CD4-positive, alpha-beta T cell (primary cell): ENCODE measurements at regions not wholly inside any gene's neighbourhood (a gene's known extent, or its start where the extent isn't known, plus 50 kb on each side); places are given as distances from the start of the nearest gene placed in this dataset.

Source experiments
- ATAC-seq: fragments of 200-7000 bp; cut with Tn5 transposase; one replicate; pipeline ENCODE4 v1.10.0; 2022; ENCODE audit warnings: mild to moderate bottlenecking; ENCODE audit not compliant: poor library complexity
- CTCF ChIA-PET: fragments of 350-600 bp; sonication (Branson Sonifier 250); formaldehyde crosslinking; loops from one replicate; lab custom pipeline; 2021; ENCODE audit warnings: antibody characterized with exemption, inconsistent platforms; lab: Charles Lee
- POLR2A ChIA-PET: fragments of 350-600 bp; sonication (Branson Sonifier 250); formaldehyde crosslinking; loops from one replicate; lab custom pipeline; 2021; ENCODE audit warnings: antibody characterized with exemption, inconsistent platforms; lab: Charles Lee
- DNase-seq, 14 experiments: peaks; one replicate each; pipeline ENCODE4 v3.0.0-alpha.2; 2013 to 2020; ENCODE audit warnings: mixed read lengths in 2 of 14
- H3K27ac ChIP-seq, 2 donors: one replicate each; pipeline versions ENCODE4 v1.5.1 to v1.7.0; 2013; ENCODE audit warnings: low read length in 2 of 2, low read depth in 1 of 2, mild to moderate bottlenecking in 1 of 2
- H3K27me3 ChIP-seq, 2 experiments: 1 replicate in 1 of 2; 2 replicates in 1 of 2; pipeline versions ENCODE4 v1.6.1 to v1.7.0; 2013; ENCODE audit warnings: low read length in 2 of 2, control low read depth in 1 of 2, mild to moderate bottlenecking in 1 of 2, moderate library complexity in 1 of 2; ENCODE audit not compliant: insufficient read depth in 2 of 2, control insufficient read depth in 1 of 2
- H3K36me3 ChIP-seq: one replicate; pipeline ENCODE4 v1.6.1; 2013; ENCODE audit warnings: low read length, control low read depth; ENCODE audit not compliant: insufficient read depth
- H3K4me1 ChIP-seq: one replicate; pipeline ENCODE4 v1.6.1; 2013; ENCODE audit warnings: low read length, control low read depth; ENCODE audit not compliant: insufficient read depth
- H3K4me3 ChIP-seq: one replicate; pipeline ENCODE4 v1.5.1; 2013; ENCODE audit warnings: mild to moderate bottlenecking, low read length, moderate library complexity
- H3K9me3 ChIP-seq, 2 experiments: 1 replicate in 1 of 2; 2 replicates in 1 of 2; pipeline versions ENCODE4 v1.6.1 to v1.7.0; 2013; ENCODE audit warnings: low read length in 2 of 2, mild to moderate bottlenecking in 2 of 2, control low read depth in 1 of 2, moderate library complexity in 1 of 2; ENCODE audit not compliant: control insufficient read depth in 1 of 2, insufficient read depth in 1 of 2
- H3K27ac Mint-ChIP-seq: one replicate; pipeline ENCODE4 v1.8.0; 2020; ENCODE audit warnings: mixed read lengths
- H3K27me3 Mint-ChIP-seq: one replicate; pipeline ENCODE4 v1.8.0; 2021; ENCODE audit warnings: mixed read lengths
- H3K36me3 Mint-ChIP-seq: one replicate; pipeline ENCODE4 v1.8.0; 2021; ENCODE audit warnings: low read depth, mixed read lengths
- H3K4me1 Mint-ChIP-seq: one replicate; pipeline ENCODE4 v1.8.0; 2021; ENCODE audit warnings: low read depth, mixed read lengths
- H3K4me3 Mint-ChIP-seq: one replicate; pipeline ENCODE4 v1.8.0; 2020; ENCODE audit warnings: mild to moderate bottlenecking, mixed read lengths
- H3K9me3 Mint-ChIP-seq: one replicate; pipeline ENCODE4 v1.8.0; 2020; ENCODE audit warnings: mixed read lengths
- intact Hi-C, 2 experiments: fragments of 100-400 bp; cut with DNase I in 1 of 2; cut with micrococcal nuclease in 1 of 2; formaldehyde crosslinking; loops; one replicate each; pipeline versions ENCODE4 v1.15.1 to v1.9.0; 2023 to 2025; cut with DNase I, micrococcal nuclease
- TF ChIP-seq, protein P1 (sequence below): fragments of 200-600 bp; IDR thresholded peaks from one replicate; pipeline ENCODE4 v1.8.0; 2022; ENCODE audit warnings: antibody characterized with exemption, mild to moderate bottlenecking

GRCh38 chr5:87562068-87562467, 149.3 kb upstream of the CCNH start:
- Mint-ChIP-seq H3K4me3 (no peak overlapping the region), H3K27ac (no peak overlapping the region), H3K36me3 (no peaks in the 10 kb centered on the region), H3K9me3 (peaks cover 3% of the 10 kb centered on the region), H3K27me3 (peaks cover 8% of the 10 kb centered on the region), H3K4me1 (no peaks in the 10 kb centered on the region)
- Histone ChIP-seq H3K27me3 (no peaks in the 10 kb centered on the region), H3K4me1 (no peaks in the 10 kb centered on the region), H3K27ac (no peak overlapping the region), H3K36me3 (no peaks in the 10 kb centered on the region), H3K4me3 (no peak overlapping the region), H3K9me3 (no peaks in the 10 kb centered on the region)
- TF ChIP-seq, protein P1, sequence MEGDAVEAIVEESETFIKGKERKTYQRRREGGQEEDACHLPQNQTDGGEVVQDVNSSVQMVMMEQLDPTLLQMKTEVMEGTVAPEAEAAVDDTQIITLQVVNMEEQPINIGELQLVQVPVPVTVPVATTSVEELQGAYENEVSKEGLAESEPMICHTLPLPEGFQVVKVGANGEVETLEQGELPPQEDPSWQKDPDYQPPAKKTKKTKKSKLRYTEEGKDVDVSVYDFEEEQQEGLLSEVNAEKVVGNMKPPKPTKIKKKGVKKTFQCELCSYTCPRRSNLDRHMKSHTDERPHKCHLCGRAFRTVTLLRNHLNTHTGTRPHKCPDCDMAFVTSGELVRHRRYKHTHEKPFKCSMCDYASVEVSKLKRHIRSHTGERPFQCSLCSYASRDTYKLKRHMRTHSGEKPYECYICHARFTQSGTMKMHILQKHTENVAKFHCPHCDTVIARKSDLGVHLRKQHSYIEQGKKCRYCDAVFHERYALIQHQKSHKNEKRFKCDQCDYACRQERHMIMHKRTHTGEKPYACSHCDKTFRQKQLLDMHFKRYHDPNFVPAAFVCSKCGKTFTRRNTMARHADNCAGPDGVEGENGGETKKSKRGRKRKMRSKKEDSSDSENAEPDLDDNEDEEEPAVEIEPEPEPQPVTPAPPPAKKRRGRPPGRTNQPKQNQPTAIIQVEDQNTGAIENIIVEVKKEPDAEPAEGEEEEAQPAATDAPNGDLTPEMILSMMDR = no peak
- ChIA-PET CTCF (no interaction called here), POLR2A (no interaction called here)
- no peak for DNase-seq
- ATAC-seq = no peak
- intact Hi-C loops = no loop called here

GRCh38 chr5:87560528-87560927, 147.8 kb upstream of the CCNH start:
- ATAC-seq = no peak
- no peak overlapping the region for H3K4me3 Mint-ChIP-seq
- TF ChIP-seq, protein P1 = no peak
- intact Hi-C loops = no loop called here
- H3K9me3 Mint-ChIP-seq = peaks cover 3% of the 10 kb centered on the region
- peaks cover 5% of the 10 kb centered on the region for H3K27me3 Mint-ChIP-seq
- POLR2A ChIA-PET = no interaction called here
- Histone ChIP-seq H3K4me1 (no peaks in the 10 kb centered on the region), H3K27ac (no peak overlapping the region), H3K9me3 (no peaks in the 10 kb centered on the region), H3K27me3 (no peaks in the 10 kb centered on the region), H3K36me3 (no peaks in the 10 kb centered on the region), H3K4me3 (no peak overlapping the region)
- no peak overlapping the region for H3K27ac Mint-ChIP-seq
- no peaks in the 10 kb centered on the region for H3K4me1 Mint-ChIP-seq
- CTCF ChIA-PET = no interaction called here
- no peaks in the 10 kb centered on the region for H3K36me3 Mint-ChIP-seq
- no peak for DNase-seq

DNA sequence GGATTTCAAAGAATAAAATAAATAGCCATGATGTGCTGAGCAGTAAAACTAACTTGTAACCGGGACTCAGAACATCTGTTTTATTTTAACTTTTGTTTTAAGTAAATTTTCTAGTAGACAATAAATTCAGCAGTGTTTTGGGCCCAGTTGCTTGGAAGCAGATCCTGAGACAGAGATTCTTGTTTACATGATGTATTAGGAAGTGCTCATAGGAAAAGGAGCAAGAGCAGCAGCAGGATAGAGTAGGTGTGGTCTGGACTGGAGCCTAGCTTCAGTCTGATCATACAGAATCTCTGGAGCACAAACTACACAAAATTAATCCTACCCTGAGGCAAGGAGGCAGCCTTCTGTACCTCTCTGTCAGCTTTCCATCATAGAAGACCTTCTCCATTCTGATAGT, 139.2 kb upstream of the CCNH start:
- Mint-ChIP-seq H3K36me3 (no peaks in the 10 kb centered on the region), H3K27me3 (peaks cover 5% of the 10 kb centered on the region), H3K27ac (no peak overlapping the region), H3K9me3 (no peaks in the 10 kb centered on the region), H3K4me3 (no peak overlapping the region), H3K4me1 (no peaks in the 10 kb centered on the region)
- intact Hi-C loops = no loop called here
- ChIA-PET POLR2A (no interaction called here), CTCF (no interaction called here)
- Histone ChIP-seq H3K27me3 (no peaks in the 10 kb centered on the region), H3K4me3 (no peak overlapping the region), H3K9me3 (peaks cover 0 to 8% of the 10 kb centered on the region in 2 experiments), H3K27ac (no peak overlapping the region), H3K36me3 (no peaks in the 10 kb centered on the region), H3K4me1 (no peaks in the 10 kb centered on the region)
- DNase-seq = no peak
- ATAC-seq = no peak
- TF ChIP-seq, protein P1 = no peak
